NB4 (cell line): ENCODE measurements at regions not wholly inside any gene's neighbourhood (a gene's known extent, or its start where the extent isn't known, plus 50 kb on each side); places are given as distances from the start of the nearest gene placed in this dataset.

ENCODE experiments used
- POLR2A ChIP-seq: IDR thresholded peaks from 2 replicates; pipeline ENCODE4 v1.6.1; 2011; ENCODE audit warnings: mild to moderate bottlenecking; ENCODE audit not compliant: insufficient read length; ENCODE audit errors: extremely low read depth
- TF ChIP-seq, protein P1 (sequence below): IDR thresholded peaks from one replicate; pipeline ENCODE4 v1.5.1; 2012; ENCODE audit warnings: low read depth, low read length

DNA sequence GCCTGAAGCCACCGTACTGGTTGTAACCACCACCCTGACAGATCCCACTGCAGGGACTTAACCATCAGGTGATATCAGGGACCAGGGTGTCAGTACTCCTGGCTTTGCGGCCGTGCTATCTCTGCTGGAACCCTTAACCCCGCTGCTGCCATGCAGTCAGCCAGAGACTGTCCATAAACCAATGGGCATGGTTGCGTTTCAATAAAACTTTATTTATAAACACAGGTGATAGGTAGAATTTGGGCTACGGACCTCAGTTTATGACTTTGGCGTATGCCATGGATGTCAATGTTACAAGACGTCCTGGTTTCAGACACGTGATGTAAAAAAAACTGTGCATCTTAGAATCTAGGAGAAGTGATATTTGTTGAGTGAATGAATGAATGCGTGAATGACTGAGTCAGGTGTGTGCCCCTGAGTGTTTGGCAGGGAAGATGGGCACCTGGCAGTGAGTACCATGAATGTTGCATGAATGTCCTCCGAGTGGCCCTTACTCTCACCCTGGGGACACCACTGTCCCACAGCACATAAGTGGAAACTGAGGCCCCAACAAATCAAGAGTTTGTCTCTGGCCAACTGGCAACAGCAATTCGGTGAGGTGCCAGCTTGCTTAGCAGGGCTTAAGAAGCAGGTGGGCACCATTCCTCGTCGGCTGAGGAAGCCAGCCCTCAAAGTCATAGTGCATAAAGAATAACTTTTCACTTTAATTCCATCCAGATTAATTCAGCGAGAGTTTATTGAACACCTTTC is 64.0 kb upstream of the APCDD1L start:
- TF ChIP-seq, protein P1, sequence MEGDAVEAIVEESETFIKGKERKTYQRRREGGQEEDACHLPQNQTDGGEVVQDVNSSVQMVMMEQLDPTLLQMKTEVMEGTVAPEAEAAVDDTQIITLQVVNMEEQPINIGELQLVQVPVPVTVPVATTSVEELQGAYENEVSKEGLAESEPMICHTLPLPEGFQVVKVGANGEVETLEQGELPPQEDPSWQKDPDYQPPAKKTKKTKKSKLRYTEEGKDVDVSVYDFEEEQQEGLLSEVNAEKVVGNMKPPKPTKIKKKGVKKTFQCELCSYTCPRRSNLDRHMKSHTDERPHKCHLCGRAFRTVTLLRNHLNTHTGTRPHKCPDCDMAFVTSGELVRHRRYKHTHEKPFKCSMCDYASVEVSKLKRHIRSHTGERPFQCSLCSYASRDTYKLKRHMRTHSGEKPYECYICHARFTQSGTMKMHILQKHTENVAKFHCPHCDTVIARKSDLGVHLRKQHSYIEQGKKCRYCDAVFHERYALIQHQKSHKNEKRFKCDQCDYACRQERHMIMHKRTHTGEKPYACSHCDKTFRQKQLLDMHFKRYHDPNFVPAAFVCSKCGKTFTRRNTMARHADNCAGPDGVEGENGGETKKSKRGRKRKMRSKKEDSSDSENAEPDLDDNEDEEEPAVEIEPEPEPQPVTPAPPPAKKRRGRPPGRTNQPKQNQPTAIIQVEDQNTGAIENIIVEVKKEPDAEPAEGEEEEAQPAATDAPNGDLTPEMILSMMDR: no peak
- TF ChIP-seq POLR2A: no peak
